ENCODE measurements at regions not wholly inside any gene's neighbourhood (a gene's known extent, or its start where the extent isn't known, plus 50 kb on each side); places are given as distances from the start of the nearest gene placed in this dataset.

DNA sequence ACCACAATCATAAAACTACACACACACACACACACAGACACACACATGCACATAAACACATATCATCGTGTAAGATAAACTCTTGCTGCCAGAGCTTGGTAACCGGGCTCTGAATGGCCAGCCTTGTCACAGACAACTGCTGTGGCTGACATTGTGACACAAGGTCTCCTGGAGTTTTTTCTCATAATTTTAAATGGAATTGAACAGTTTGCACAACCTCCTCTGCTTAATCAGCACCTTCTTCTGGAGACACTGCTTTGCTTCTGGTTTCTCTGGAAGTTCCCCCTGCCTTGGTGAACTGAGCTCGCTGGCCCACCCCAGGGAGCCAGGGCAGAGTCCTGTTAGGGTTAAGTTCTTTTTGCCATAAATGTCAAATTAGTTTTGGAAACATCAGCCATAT lies 115.4 kb downstream of the UTP18 start:
- TF ChIP-seq, protein P1, sequence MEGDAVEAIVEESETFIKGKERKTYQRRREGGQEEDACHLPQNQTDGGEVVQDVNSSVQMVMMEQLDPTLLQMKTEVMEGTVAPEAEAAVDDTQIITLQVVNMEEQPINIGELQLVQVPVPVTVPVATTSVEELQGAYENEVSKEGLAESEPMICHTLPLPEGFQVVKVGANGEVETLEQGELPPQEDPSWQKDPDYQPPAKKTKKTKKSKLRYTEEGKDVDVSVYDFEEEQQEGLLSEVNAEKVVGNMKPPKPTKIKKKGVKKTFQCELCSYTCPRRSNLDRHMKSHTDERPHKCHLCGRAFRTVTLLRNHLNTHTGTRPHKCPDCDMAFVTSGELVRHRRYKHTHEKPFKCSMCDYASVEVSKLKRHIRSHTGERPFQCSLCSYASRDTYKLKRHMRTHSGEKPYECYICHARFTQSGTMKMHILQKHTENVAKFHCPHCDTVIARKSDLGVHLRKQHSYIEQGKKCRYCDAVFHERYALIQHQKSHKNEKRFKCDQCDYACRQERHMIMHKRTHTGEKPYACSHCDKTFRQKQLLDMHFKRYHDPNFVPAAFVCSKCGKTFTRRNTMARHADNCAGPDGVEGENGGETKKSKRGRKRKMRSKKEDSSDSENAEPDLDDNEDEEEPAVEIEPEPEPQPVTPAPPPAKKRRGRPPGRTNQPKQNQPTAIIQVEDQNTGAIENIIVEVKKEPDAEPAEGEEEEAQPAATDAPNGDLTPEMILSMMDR (conservative IDR thresholded peaks at IDR 0.05), result no peak
- TF ChIP-seq ZFX (IDR thresholded peaks at IDR 0.05), result no peak
